ENCODE measurements at regions not wholly inside any gene's neighbourhood (a gene's known extent, or its start where the extent isn't known, plus 50 kb on each side); places are given as distances from the start of the nearest gene placed in this dataset.

GRCh38 chr22:23408321-23408720 lies 171.8 kb downstream of the IGLL1 start:
- DNase-seq: no peak

- DNase-seq: no peak
Observed at GRCh38 chr22:23405366-23405851, 174.7 kb downstream of the IGLL1 start.

- DNase-seq: no peak
Observed at GRCh38 chr22:23404689-23405365, 175.3 kb downstream of the IGLL1 start.

- DNase-seq: no peak
Observed at GRCh38 chr22:23403720-23404688, 176.1 kb downstream of the IGLL1 start.

GRCh38 chr22:23403152-23403719 lies 176.9 kb downstream of the IGLL1 start:
- no peak for DNase-seq

GRCh38 chr22:23402275-23403151 lies 177.6 kb downstream of the IGLL1 start:
- peak; percentile 39 for DNase-seq

GRCh38 chr22:23401910-23402274 lies 178.2 kb downstream of the IGLL1 start:
- no peak for DNase-seq

- DNase-seq: no peak
Observed at GRCh38 chr22:23401111-23401909, 178.8 kb downstream of the IGLL1 start.

- no peak for DNase-seq
Observed at GRCh38 chr22:23400286-23400981, 179.7 kb downstream of the IGLL1 start.

- DNase-seq: no peak
Observed at GRCh38 chr22:23399367-23400285, 180.5 kb downstream of the IGLL1 start.

GRCh38 chr22:23398701-23399366 lies 181.3 kb downstream of the IGLL1 start:
- no peak for DNase-seq

GRCh38 chr22:23397613-23398567 lies 182.2 kb downstream of the IGLL1 start:
- no peak for DNase-seq

GRCh38 chr22:23397008-23397612 lies 183.0 kb downstream of the IGLL1 start:
- DNase-seq: no peak

- no peak for DNase-seq
Observed at GRCh38 chr22:23396362-23397007, 183.6 kb downstream of the IGLL1 start.

- DNase-seq: no peak
Observed at GRCh38 chr22:23395530-23396361, 184.3 kb downstream of the IGLL1 start.

All from CD4-positive, alpha-beta T cell treated with Interleukin-12 subunit alpha and Interleukin-12 subunit beta, for 1 hour (primary cell).